GM21786 (cell line): ENCODE measurements at regions not wholly inside any gene's neighbourhood (a gene's known extent, or its start where the extent isn't known, plus 50 kb on each side); places are given as distances from the start of the nearest gene placed in this dataset.
"Not testable (repeated sequence)": the region's sequence is repeated elsewhere in the genome, so short reads cannot be mapped to it uniquely, and the experiment has no call there.

Experiments
- ATAC-seq: cut with Tn5 transposase; IDR thresholded peaks from one replicate; pipeline ENCODE4 v1.9.1; 2021; ENCODE audit not compliant: unreplicated experiment

GRCh38 chr11:13168271-13168670 is 109.3 kb upstream of the BMAL1 start:
- ATAC-seq, result no peak

- ATAC-seq, result no peak
Measured at GRCh38 chr11:13169709-13170108, 107.9 kb upstream of the BMAL1 start.

GRCh38 chr11:13174090-13174489 is 103.5 kb upstream of the BMAL1 start:
- no peak for ATAC-seq

- no peak for ATAC-seq
Measured at GRCh38 chr11:13183094-13183825, 94.3 kb upstream of the BMAL1 start.

GRCh38 chr11:13183826-13184196 is 93.8 kb upstream of the BMAL1 start:
- no peak for ATAC-seq

- no peak for ATAC-seq
Measured at GRCh38 chr11:13184295-13184794, 93.2 kb upstream of the BMAL1 start.

- ATAC-seq, result no peak
Measured at GRCh38 chr11:13188179-13188578, 89.4 kb upstream of the BMAL1 start.

GRCh38 chr11:13189561-13190426 is 87.8 kb upstream of the BMAL1 start:
- ATAC-seq, result no peak

- no peak for ATAC-seq
Measured at GRCh38 chr11:13193613-13194012, 84.0 kb upstream of the BMAL1 start.

GRCh38 chr11:13197374-13197773 is 80.2 kb upstream of the BMAL1 start:
- ATAC-seq, result not testable (repeated sequence)

GRCh38 chr11:13205486-13205885 is 72.1 kb upstream of the BMAL1 start:
- ATAC-seq, result peak; percentile 76

- no peak for ATAC-seq
Measured at GRCh38 chr11:13206086-13206640, 71.4 kb upstream of the BMAL1 start.

GRCh38 chr11:13207270-13207664 is 70.3 kb upstream of the BMAL1 start:
- no peak for ATAC-seq

- no peak for ATAC-seq
Measured at GRCh38 chr11:13207665-13208594, 69.7 kb upstream of the BMAL1 start.

GRCh38 chr11:13208921-13209320 is 68.7 kb upstream of the BMAL1 start:
- ATAC-seq, result no peak

GRCh38 chr11:13209379-13209778 is 68.2 kb upstream of the BMAL1 start:
- ATAC-seq, result no peak

- ATAC-seq, result no peak
Measured at GRCh38 chr11:13210424-13210823, 67.2 kb upstream of the BMAL1 start.

- ATAC-seq, result no peak
Measured at GRCh38 chr11:13214276-13214675, 63.3 kb upstream of the BMAL1 start.

GRCh38 chr11:13215149-13215548 is 62.4 kb upstream of the BMAL1 start:
- ATAC-seq, result no peak

- ATAC-seq, result no peak
Measured at GRCh38 chr11:13216019-13216710, 61.4 kb upstream of the BMAL1 start.
